Epithelial cell of proximal tubule (primary cell): ENCODE measurements at regions not wholly inside any gene's neighbourhood (a gene's known extent, or its start where the extent isn't known, plus 50 kb on each side); places are given as distances from the start of the nearest gene placed in this dataset.
A peak's percentile ranks its signal among the peaks of the same experiment; 100 is the strongest.

Experiments used
- DNase-seq: peaks from one replicate; pipeline ENCODE4 v3.0.0-alpha.2; 2011; ENCODE audit warnings: low read depth
- H3K4me3 ChIP-seq: 2 replicates; pipeline ENCODE4 v1.5.1; 2011; ENCODE audit warnings: low read depth, mild to moderate bottlenecking, low read length
- CTCF ChIP-seq: conservative IDR thresholded peaks from 2 replicates; pipeline ENCODE4 v1.5.1; 2012; ENCODE audit warnings: low read depth, mild to moderate bottlenecking, low read length

GRCh38 chr19:28881616-28882015 is 331.3 kb downstream of the UQCRFS1 start:
- TF ChIP-seq CTCF, result no peak
- peak; percentile 56 for DNase-seq
- no peak overlapping the region for H3K4me3 ChIP-seq

- DNase-seq, result no peak
- no peak for TF ChIP-seq CTCF
- H3K4me3 ChIP-seq, result no peak overlapping the region
Measured at GRCh38 chr19:28880735-28881401, 332.1 kb downstream of the UQCRFS1 start.

GRCh38 chr19:28878862-28879566 is 333.9 kb downstream of the UQCRFS1 start:
- no peak overlapping the region for H3K4me3 ChIP-seq
- peak; percentile 19 for DNase-seq
- TF ChIP-seq CTCF, result peak; percentile 65

- DNase-seq, result no peak
- no peak overlapping the region for H3K4me3 ChIP-seq
- TF ChIP-seq CTCF, result no peak
Measured at GRCh38 chr19:28876609-28877123, 336.3 kb downstream of the UQCRFS1 start.

- no peak for TF ChIP-seq CTCF
- DNase-seq, result no peak
- no peak overlapping the region for H3K4me3 ChIP-seq
Measured at GRCh38 chr19:28874742-28875141, 338.2 kb downstream of the UQCRFS1 start.

- no peak for TF ChIP-seq CTCF
- no peak for DNase-seq
- no peak overlapping the region for H3K4me3 ChIP-seq
Measured at GRCh38 chr19:28873301-28873700, 339.6 kb downstream of the UQCRFS1 start.
